Ishikawa (cell line): ENCODE measurements at regions not wholly inside any gene's neighbourhood (a gene's known extent, or its start where the extent isn't known, plus 50 kb on each side); places are given as distances from the start of the nearest gene placed in this dataset.

Experiments
- TCF12 ChIP-seq: IDR thresholded peaks from 2 replicates; pipeline ENCODE4 v1.6.1; 2012; ENCODE audit warnings: low read depth
- YY1 ChIP-seq: IDR thresholded peaks from 2 replicates; pipeline ENCODE4 v1.6.1; 2012; ENCODE audit warnings: low read depth
- TF ChIP-seq, protein P1 (sequence below): IDR thresholded peaks from 2 replicates; pipeline ENCODE4 v1.6.1; 2012
- TF ChIP-seq, protein P2 (sequence below): IDR thresholded peaks from 2 replicates; pipeline ENCODE4 v1.6.1; 2012

DNA sequence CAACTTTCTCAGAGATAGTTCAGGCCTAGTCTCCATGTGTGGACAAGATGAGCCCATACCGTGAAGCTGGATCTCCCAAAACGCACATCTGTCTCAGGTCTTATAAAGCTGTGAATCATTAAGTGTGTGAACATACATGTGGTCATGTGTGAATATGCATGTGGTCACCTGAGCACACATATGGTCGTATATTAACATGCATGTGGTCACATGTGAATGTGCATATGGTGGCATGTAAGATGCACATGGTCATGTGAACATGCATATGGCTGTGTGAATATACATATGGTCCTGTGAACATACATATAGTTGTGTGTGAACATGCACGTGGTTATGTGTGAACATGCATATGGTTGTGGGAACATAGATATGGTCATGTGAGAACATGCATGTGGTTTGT, 172.5 kb upstream of the PZP start:
- TF ChIP-seq TCF12: no peak
- TF ChIP-seq, protein P1, sequence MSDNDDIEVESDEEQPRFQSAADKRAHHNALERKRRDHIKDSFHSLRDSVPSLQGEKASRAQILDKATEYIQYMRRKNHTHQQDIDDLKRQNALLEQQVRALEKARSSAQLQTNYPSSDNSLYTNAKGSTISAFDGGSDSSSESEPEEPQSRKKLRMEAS: no peak
- TF ChIP-seq YY1: no peak
- TF ChIP-seq, protein P2, sequence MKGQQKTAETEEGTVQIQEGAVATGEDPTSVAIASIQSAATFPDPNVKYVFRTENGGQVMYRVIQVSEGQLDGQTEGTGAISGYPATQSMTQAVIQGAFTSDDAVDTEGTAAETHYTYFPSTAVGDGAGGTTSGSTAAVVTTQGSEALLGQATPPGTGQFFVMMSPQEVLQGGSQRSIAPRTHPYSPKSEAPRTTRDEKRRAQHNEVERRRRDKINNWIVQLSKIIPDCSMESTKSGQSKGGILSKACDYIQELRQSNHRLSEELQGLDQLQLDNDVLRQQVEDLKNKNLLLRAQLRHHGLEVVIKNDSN: no peak
